Spinal cord (tissue), 9 donors: ENCODE measurements at regions not wholly inside any gene's neighbourhood (a gene's known extent, or its start where the extent isn't known, plus 50 kb on each side); places are given as distances from the start of the nearest gene placed in this dataset.

ENCODE experiments used
- DNase-seq, 6 donors: peaks; one replicate each; pipeline versions ENCODE4 v3.0.0 to v3.0.0-alpha.2; 2013 to 2015; ENCODE audit warnings: low spot score in 6 of 6, low read depth in 4 of 6
- H3K27ac ChIP-seq: one replicate; pipeline ENCODE4 v1.5.1; 2013; ENCODE audit warnings: low read depth, low read length, control low read depth
- H3K27me3 ChIP-seq: one replicate; pipeline ENCODE4 v1.6.1; 2013; ENCODE audit warnings: low read length; ENCODE audit not compliant: control insufficient read depth, insufficient read depth
- H3K36me3 ChIP-seq: one replicate; pipeline ENCODE4 v1.6.1; 2013; ENCODE audit warnings: low read length; ENCODE audit not compliant: control insufficient read depth, insufficient read depth
- H3K4me1 ChIP-seq: one replicate; pipeline ENCODE4 v1.6.1; 2013; ENCODE audit warnings: low read length; ENCODE audit not compliant: control insufficient read depth, insufficient read depth
- H3K4me3 ChIP-seq: one replicate; pipeline ENCODE4 v1.5.1; 2013; ENCODE audit warnings: low read depth, low read length, control low read depth
- H3K9me3 ChIP-seq: one replicate; pipeline ENCODE4 v1.6.1; 2013; ENCODE audit warnings: low read length; ENCODE audit not compliant: control insufficient read depth, insufficient read depth
- WGBS: methylation state at CpG from one replicate; pipeline ENCODE4 v1.1.5; 2013; ENCODE audit warnings: missing lambda C conversion rate; ENCODE audit not compliant: insufficient coverage; 5-methylcytosine and 5-hydroxymethylcytosine counted together
- donor health status: healthy.

DNA sequence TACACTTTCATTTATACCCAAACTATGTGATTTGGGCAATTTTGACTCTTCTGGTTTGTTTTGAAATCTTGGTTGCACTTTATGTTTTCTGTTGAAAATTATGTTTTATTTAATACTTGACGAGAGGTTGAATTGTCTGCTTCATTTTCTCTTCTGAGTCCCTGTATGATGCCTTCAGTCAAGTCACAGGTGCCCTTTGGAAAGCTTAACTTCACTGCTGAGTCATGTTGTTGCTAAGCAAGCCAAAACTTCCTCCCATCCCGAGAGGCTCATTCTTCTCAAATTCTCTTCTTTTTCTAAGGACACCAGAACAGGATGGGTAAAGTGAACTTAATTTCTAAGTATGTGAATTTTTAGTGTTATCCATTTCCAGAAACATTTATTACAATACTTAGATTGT, 455.3 kb upstream of the PTGER4 start:
- no CpG with 5 or more reads among the region's 2 CpGs for WGBS
- Histone ChIP-seq H3K27ac (no peak overlapping the region), H3K9me3 (no peaks in the 10 kb centered on the region), H3K4me3 (no peak overlapping the region), H3K36me3 (no peaks in the 10 kb centered on the region), H3K4me1 (no peaks in the 10 kb centered on the region), H3K27me3 (no peaks in the 10 kb centered on the region)
- DNase-seq = no peak

DNA sequence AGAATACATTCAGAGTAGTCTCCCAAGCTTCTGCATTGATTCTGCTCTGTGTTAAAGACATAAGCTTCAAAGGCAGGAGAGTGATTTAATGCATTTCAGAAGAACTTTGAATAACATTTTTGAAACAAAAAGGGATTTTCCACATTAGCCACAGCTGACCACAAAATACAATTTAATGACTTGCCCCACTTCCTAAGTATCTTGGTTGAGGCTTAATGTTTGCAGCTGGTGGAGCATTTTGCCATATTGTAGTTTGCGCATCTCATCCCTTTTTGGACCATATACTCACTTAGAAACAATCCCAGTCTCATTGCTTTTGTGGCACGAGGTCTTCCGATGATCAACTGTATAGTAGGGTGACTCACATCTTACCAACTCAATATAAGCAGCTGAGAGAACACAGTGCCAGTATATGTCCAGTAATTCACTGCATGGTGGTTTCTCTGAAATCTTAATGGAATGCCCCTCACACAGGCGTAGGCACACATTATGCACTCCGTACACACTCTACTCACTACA, 455.8 kb upstream of the PTGER4 start:
- no peaks in the 10 kb centered on the region for H3K4me1 ChIP-seq
- H3K4me3 ChIP-seq = no peak overlapping the region
- no CpG with 5 or more reads among the region's 5 CpGs for WGBS
- no peaks in the 10 kb centered on the region for H3K9me3 ChIP-seq
- H3K36me3 ChIP-seq = no peaks in the 10 kb centered on the region
- no peaks in the 10 kb centered on the region for H3K27me3 ChIP-seq
- no peak overlapping the region for H3K27ac ChIP-seq
- DNase-seq = no peak

DNA sequence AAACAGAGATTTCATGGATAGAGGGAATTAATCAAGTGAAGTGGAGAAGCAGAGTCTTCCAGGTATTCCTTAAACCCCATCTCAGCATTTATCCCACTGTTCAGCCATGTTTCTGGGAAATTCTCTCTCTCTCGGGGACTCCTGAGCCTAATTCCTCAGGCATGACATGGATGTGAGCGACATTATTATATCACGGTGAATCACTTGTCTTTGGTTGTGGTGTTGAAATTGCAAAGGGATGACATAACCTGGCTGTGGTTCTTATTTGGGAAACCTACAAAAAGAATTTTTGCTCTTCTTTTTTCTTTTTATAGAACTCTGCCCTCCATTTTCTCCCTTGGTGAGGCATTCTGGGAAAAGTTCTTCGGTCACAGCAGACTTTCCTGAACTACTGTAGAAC, 457.9 kb upstream of the PTGER4 start:
- Histone ChIP-seq H3K27ac (no peak overlapping the region), H3K4me3 (no peak overlapping the region), H3K4me1 (no peaks in the 10 kb centered on the region), H3K9me3 (no peaks in the 10 kb centered on the region), H3K36me3 (no peaks in the 10 kb centered on the region), H3K27me3 (no peaks in the 10 kb centered on the region)
- DNase-seq = no peak
- 100% methylated on average over 2 of the region's 4 CpGs for WGBS

DNA sequence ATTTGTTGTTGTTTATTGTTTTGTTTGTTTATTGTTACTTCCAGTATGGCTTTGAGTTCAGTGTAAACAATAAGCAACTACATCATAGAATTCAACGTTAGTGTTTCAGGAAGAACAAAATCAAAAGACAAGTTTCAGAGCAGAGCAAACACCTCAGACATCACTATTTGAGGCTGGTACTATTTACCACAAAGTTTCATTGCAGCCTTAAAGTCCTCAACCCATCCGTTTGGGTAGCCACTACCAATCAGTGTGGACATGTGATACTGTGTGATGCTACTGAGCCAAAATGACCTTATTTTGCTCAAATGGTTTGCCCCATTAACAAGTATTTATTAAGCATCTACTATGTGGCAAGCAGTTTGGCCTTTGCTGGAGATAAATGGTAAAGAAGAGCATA, 458.5 kb upstream of the PTGER4 start:
- Histone ChIP-seq H3K27me3 (no peaks in the 10 kb centered on the region), H3K36me3 (no peaks in the 10 kb centered on the region), H3K9me3 (no peaks in the 10 kb centered on the region), H3K4me1 (no peaks in the 10 kb centered on the region), H3K27ac (no peak overlapping the region), H3K4me3 (no peak overlapping the region)
- DNase-seq = no peak
- 80% methylated on average over 1 of the region's 2 CpGs for WGBS

DNA sequence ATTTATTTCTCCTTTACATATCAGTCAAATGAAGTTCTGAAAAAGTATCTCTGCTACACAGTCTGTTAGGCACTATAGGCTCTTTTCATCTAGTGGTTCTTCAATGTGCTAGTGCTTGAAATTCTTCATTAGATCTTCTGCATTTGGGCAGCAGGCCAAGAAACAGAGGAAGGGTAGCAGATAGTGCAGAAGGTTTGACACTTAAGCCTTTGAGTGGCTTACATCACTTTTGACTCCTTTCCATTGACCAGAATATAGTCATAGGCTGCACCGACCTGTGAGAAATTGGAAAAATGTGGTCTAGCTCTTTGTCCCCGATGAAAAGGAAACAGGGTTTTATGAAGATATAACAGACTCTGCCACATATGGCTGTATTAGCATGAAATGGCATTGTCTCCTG, 459.5 kb upstream of the PTGER4 start:
- no peak for DNase-seq
- Histone ChIP-seq H3K4me3 (no peak overlapping the region), H3K9me3 (no peaks in the 10 kb centered on the region), H3K27ac (no peak overlapping the region), H3K4me1 (no peaks in the 10 kb centered on the region), H3K27me3 (no peaks in the 10 kb centered on the region), H3K36me3 (no peaks in the 10 kb centered on the region)
- WGBS = 78% methylated on average over 2 of the region's 2 CpGs

DNA sequence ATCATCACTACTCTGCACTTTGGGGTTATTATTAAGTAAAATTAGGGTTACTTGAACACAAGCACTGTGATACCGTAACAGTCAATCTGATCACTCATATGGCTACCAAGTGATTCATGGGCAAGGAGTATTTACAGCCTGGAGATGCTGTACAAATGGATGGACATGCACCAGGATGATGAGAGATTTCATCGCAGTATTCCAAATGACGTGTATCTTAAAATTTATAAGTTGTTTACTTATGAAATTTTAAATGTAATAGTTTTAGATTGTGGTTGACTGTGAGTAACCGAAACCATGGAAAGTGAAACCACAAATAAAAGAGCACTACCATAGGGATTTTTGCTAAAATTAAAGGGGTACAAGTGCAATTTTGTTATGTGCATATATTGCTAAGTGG, 462.2 kb upstream of the PTGER4 start:
- Histone ChIP-seq H3K4me3 (no peak overlapping the region), H3K4me1 (no peaks in the 10 kb centered on the region), H3K27ac (no peak overlapping the region), H3K9me3 (no peaks in the 10 kb centered on the region), H3K27me3 (no peaks in the 10 kb centered on the region), H3K36me3 (no peaks in the 10 kb centered on the region)
- DNase-seq = no peak
- 100% methylated on average over 3 of the region's 4 CpGs for WGBS

DNA sequence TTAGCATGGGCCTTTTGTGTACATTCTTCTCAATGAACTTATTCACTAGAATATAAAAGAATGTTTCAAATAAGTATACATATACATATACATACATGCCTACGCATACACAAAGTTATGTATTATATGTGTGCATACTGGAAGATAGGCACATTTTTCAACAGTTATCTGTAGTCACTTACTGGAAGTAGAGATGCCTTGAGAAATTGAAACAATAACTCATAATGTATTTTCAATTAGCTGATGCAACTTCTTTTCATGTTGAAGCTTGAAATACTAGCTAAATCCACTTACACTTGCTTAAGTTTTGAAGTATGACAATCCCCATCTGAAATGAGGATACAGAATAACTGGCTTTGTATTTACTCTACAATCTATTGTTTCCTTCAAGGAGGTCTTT, 469.0 kb upstream of the PTGER4 start:
- Histone ChIP-seq H3K4me1 (no peaks in the 10 kb centered on the region), H3K27ac (no peak overlapping the region), H3K4me3 (no peak overlapping the region), H3K36me3 (no peaks in the 10 kb centered on the region), H3K27me3 (no peaks in the 10 kb centered on the region), H3K9me3 (no peaks in the 10 kb centered on the region)
- no peak for DNase-seq
- WGBS = no CpG with 5 or more reads among the region's 1 CpG

DNA sequence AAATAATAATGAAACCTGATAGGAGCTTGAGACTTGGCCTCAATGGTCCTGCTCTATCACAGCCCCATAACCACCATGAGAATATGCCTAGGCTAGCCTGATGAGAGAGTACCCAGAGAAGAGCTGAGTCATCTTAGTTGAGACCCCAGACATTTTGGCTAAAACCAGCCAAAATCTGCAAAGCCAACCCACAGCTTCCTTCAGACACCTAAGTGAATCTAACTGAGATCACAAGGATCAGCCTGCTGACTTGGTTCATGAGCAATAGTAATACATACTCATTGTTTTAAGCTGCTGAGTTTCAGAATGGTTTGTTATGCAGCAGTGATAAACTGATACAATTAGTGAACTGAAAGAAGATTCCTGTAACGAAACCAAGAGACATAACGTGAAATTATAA, 473.7 kb upstream of the PTGER4 start:
- no peak for DNase-seq
- Histone ChIP-seq H3K27ac (no peak overlapping the region), H3K4me3 (no peak overlapping the region), H3K27me3 (no peaks in the 10 kb centered on the region), H3K4me1 (no peaks in the 10 kb centered on the region), H3K36me3 (no peaks in the 10 kb centered on the region), H3K9me3 (no peaks in the 10 kb centered on the region)
- WGBS = no CpG with 5 or more reads among the region's 2 CpGs

DNA sequence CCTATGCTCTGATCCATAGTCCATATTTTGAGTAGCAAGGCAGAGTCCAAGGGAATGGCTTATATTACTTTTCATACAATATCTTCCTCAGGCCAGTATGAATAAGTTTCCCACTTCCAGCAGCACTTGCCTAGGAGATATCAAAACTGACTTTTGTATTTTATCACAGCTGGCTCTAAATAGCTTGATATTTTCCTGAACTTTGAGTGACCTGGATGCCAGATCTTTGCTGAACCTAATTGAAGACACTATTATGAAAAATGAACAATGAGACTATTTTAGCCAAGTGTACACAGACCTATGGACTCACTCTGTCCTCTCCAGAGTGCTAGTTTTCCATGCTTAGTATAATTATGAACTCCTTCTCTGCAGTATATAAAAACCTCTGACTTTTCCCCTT, 475.6 kb upstream of the PTGER4 start:
- no peak overlapping the region for H3K27ac ChIP-seq
- H3K27me3 ChIP-seq = no peaks in the 10 kb centered on the region
- no peaks in the 10 kb centered on the region for H3K9me3 ChIP-seq
- DNase-seq = no peak
- no peaks in the 10 kb centered on the region for H3K4me1 ChIP-seq
- no peak overlapping the region for H3K4me3 ChIP-seq
- no peaks in the 10 kb centered on the region for H3K36me3 ChIP-seq

DNA sequence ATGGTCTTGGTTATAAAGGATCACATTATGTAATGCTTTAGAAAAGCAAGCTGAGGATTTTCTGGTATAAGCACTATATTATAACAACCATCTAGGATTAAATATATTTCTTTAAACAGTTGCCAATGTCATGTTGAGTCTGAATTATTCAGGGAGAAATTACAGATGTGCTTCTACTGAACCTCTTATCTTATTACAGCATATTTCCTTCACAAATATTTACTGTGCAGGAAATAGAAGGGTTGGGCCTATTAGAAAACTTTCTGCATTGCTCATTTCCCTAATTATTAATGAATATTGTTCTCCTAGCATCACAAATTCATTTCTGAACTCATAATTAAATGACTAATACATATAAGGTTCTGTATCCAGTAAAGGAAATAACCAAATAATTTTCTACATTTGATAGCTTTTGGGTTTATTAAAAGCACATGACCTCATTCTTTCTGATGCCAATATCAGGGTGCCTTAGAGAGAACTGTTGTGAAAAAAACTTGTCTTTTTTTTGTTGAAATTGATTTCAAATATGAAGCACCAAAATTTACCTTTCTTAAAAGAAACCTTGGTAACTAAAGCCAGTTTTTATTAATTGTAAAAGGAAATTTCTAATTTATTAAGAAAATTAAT, 476.8 kb upstream of the PTGER4 start:
- Histone ChIP-seq H3K4me1 (no peaks in the 10 kb centered on the region), H3K27ac (no peak overlapping the region), H3K27me3 (no peaks in the 10 kb centered on the region), H3K36me3 (no peaks in the 10 kb centered on the region), H3K9me3 (no peaks in the 10 kb centered on the region), H3K4me3 (no peak overlapping the region)
- no peak for DNase-seq
